ENCODE measurements at regions not wholly inside any gene's neighbourhood (a gene's known extent, or its start where the extent isn't known, plus 50 kb on each side); places are given as distances from the start of the nearest gene placed in this dataset.

DNA sequence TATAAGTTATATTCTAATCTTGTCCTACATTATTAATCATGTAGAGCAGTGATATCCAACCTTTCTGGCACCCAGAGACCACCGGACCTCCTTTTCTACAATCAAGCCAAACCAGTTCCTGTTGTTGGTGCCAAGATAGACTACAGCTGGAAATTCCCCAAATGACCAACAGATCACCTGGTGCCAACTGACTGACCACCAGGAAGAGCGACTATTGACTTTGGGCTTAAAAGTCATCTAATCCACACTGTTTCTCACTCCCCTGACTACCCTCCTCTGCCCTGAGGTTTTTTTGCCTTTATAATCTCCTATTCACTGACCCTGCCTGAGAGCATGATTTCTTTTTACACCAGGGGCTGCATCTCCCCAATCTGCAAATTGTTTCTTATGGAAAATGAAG, 425.2 kb downstream of the TTLL7 start:
- Histone ChIP-seq H3K27ac (replicated peaks; ENCODE audit: low read length) (no peak overlapping the region), H3K4me1 (ENCODE audit: control insufficient read depth in 2 of 2, insufficient read depth in 1 of 2, low read depth in 1 of 2, low read length in 2 of 2) (peaks cover 7 to 14% of the 10 kb centered on the region in 2 donors), H2BK5ac (ENCODE audit: low read length) (no peak overlapping the region), H3K4me2 (ENCODE audit: insufficient read depth, low read length, poor library complexity, severe bottlenecking) (no peak overlapping the region), H3K27me3 (ENCODE audit: control insufficient read depth in 3 of 3, insufficient read depth in 3 of 3, low read depth in 1 of 3, low read length in 3 of 3) (no peaks in the 10 kb centered on the region), H4K8ac (ENCODE audit: low read depth, low read length) (no peak overlapping the region), H2AK5ac (ENCODE audit: low read depth, low read length) (no peak overlapping the region), H2BK120ac (ENCODE audit: low read depth, low read length) (no peak overlapping the region), H2BK12ac (ENCODE audit: low read length) (no peak overlapping the region), H3K14ac (ENCODE audit: low read length) (no peak overlapping the region), H3K23ac (ENCODE audit: low read depth, low read length, poor library complexity) (no peak overlapping the region), H2AFZ (ENCODE audit: low read length) (no peak overlapping the region), H3K9ac (ENCODE audit: low read depth, low read length, poor library complexity) (no peak overlapping the region), H4K91ac (ENCODE audit: low read depth, low read length, poor library complexity) (no peak overlapping the region), H3K36me3 (replicated peaks in 1 of 2; ENCODE audit: control insufficient read depth in 2 of 2, insufficient read depth in 2 of 2, low read length in 2 of 2) (no peaks in the 10 kb centered on the region), H3K4me3 (ENCODE audit: low read length in 2 of 2) (no peak overlapping the region), H3K79me1 (ENCODE audit: low read depth, low read length) (no peaks in the 10 kb centered on the region), H3K18ac (ENCODE audit: low read length) (no peak overlapping the region), H3K4ac (ENCODE audit: low read length) (no peak overlapping the region), H2BK15ac (ENCODE audit: low read length) (no peak overlapping the region), H3K9me3 (replicated peaks in 1 of 2; ENCODE audit: control insufficient read depth in 2 of 2, insufficient read depth in 1 of 2, low read depth in 1 of 2, low read length in 2 of 2) (no peaks in the 10 kb centered on the region)
- WGBS, 2 donors (ENCODE audit: extremely low coverage in 2 of 2, insufficient read length in 2 of 2, insufficient replicate concordance in 1 of 2) = no CpG with 5 or more reads among the region's 2 CpGs
- DNase-seq (ENCODE audit: low spot score) = no peak

DNA sequence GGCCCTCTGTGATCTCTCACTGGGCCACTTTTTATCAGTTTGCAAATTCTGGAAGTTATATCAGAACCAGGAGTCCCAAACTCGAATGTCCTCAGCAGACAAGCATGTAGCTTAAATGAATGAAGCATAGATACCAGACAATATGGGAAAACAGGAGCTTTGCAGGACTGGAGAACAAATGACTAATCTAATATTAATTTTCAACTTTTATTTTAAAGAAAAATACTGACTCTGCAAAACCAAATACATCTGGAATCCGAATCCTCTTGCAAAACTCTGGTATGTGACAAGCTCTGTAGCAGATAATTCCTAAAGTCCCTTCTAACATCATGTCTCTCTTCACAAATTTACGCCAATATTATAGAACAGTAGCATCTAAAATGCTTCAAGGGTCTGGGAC, 427.4 kb downstream of the TTLL7 start:
- H3K4ac ChIP-seq (ENCODE audit: low read length) = no peak overlapping the region
- H3K27ac ChIP-seq (replicated peaks; ENCODE audit: low read length) = no peak overlapping the region
- H3K79me1 ChIP-seq (ENCODE audit: low read depth, low read length) = no peaks in the 10 kb centered on the region
- H3K4me1 ChIP-seq (ENCODE audit: control insufficient read depth in 2 of 2, insufficient read depth in 1 of 2, low read depth in 1 of 2, low read length in 2 of 2) = peaks cover 7 to 14% of the 10 kb centered on the region in 2 donors
- H3K36me3 ChIP-seq (replicated peaks in 1 of 2; ENCODE audit: control insufficient read depth in 2 of 2, insufficient read depth in 2 of 2, low read length in 2 of 2) = no peaks in the 10 kb centered on the region
- H2BK5ac ChIP-seq (ENCODE audit: low read length) = no peak overlapping the region
- H2BK15ac ChIP-seq (ENCODE audit: low read length) = no peak overlapping the region
- no peak overlapping the region for H2BK12ac ChIP-seq (ENCODE audit: low read length)
- H3K4me2 ChIP-seq (ENCODE audit: insufficient read depth, low read length, poor library complexity, severe bottlenecking) = no peak overlapping the region
- no peak overlapping the region for H3K23ac ChIP-seq (ENCODE audit: low read depth, low read length, poor library complexity)
- H4K91ac ChIP-seq (ENCODE audit: low read depth, low read length, poor library complexity) = no peak overlapping the region
- H3K4me3 ChIP-seq (ENCODE audit: low read length in 2 of 2) = no peak overlapping the region
- H4K8ac ChIP-seq (ENCODE audit: low read depth, low read length) = no peak overlapping the region
- H2BK120ac ChIP-seq (ENCODE audit: low read depth, low read length) = no peak overlapping the region
- no peak overlapping the region for H3K14ac ChIP-seq (ENCODE audit: low read length)
- H2AK5ac ChIP-seq (ENCODE audit: low read depth, low read length) = no peak overlapping the region
- no CpG with 5 or more reads among the region's 3 CpGs for WGBS, 2 donors (ENCODE audit: extremely low coverage in 2 of 2, insufficient read length in 2 of 2, insufficient replicate concordance in 1 of 2)
- no peak overlapping the region for H3K9ac ChIP-seq (ENCODE audit: low read depth, low read length, poor library complexity)
- no peak for DNase-seq (ENCODE audit: low spot score)
- H3K27me3 ChIP-seq (ENCODE audit: control insufficient read depth in 3 of 3, insufficient read depth in 3 of 3, low read depth in 1 of 3, low read length in 3 of 3) = no peaks in the 10 kb centered on the region
- no peaks in the 10 kb centered on the region for H3K9me3 ChIP-seq (replicated peaks in 1 of 2; ENCODE audit: control insufficient read depth in 2 of 2, insufficient read depth in 1 of 2, low read depth in 1 of 2, low read length in 2 of 2)
- H2AFZ ChIP-seq (ENCODE audit: low read length) = no peak overlapping the region
- no peak overlapping the region for H3K18ac ChIP-seq (ENCODE audit: low read length)

DNA sequence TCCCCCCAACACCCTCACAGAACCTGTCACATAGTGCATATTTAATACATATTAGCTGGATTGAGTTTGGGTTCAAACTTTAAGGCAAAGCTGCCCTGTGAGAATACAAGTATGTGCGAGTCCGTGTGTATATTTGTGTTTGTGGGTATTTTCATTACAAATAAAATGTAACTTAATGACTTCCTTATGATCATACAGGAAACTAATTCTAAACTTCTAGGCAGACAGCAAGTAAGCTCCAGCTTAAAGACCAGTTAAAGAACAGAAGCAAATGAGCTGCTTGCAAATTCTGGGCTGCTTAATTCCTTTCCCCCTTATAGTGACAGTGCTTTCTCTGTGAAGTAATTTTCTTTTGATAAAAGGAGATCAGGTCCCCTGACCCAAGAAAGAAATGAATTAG, 437.6 kb downstream of the TTLL7 start:
- H3K27me3 ChIP-seq (ENCODE audit: control insufficient read depth in 3 of 3, insufficient read depth in 3 of 3, low read depth in 1 of 3, low read length in 3 of 3) = no peaks in the 10 kb centered on the region
- no peak for DNase-seq (ENCODE audit: low spot score)
- no peak overlapping the region for H3K14ac ChIP-seq (ENCODE audit: low read length)
- no peak overlapping the region for H3K4me2 ChIP-seq (ENCODE audit: insufficient read depth, low read length, poor library complexity, severe bottlenecking)
- H3K9ac ChIP-seq (ENCODE audit: low read depth, low read length, poor library complexity) = no peak overlapping the region
- H2BK15ac ChIP-seq (ENCODE audit: low read length) = no peak overlapping the region
- H4K8ac ChIP-seq (ENCODE audit: low read depth, low read length) = no peak overlapping the region
- no peak overlapping the region for H3K18ac ChIP-seq (ENCODE audit: low read length)
- H3K27ac ChIP-seq (replicated peaks; ENCODE audit: low read length) = no peak overlapping the region
- H3K9me3 ChIP-seq (replicated peaks in 1 of 2; ENCODE audit: control insufficient read depth in 2 of 2, insufficient read depth in 1 of 2, low read depth in 1 of 2, low read length in 2 of 2) = no peaks in the 10 kb centered on the region
- WGBS, 2 donors (ENCODE audit: extremely low coverage in 2 of 2, insufficient read length in 2 of 2, insufficient replicate concordance in 1 of 2) = no CpG with 5 or more reads among the region's 2 CpGs
- H2AK5ac ChIP-seq (ENCODE audit: low read depth, low read length) = no peak overlapping the region
- no peak overlapping the region for H2BK120ac ChIP-seq (ENCODE audit: low read depth, low read length)
- no peaks in the 10 kb centered on the region for H3K36me3 ChIP-seq (replicated peaks in 1 of 2; ENCODE audit: control insufficient read depth in 2 of 2, insufficient read depth in 2 of 2, low read length in 2 of 2)
- H3K4me1 ChIP-seq (ENCODE audit: control insufficient read depth in 2 of 2, insufficient read depth in 1 of 2, low read depth in 1 of 2, low read length in 2 of 2) = peaks cover 4 to 17% of the 10 kb centered on the region in 2 donors
- H3K79me1 ChIP-seq (ENCODE audit: low read depth, low read length) = no peaks in the 10 kb centered on the region
- no peak overlapping the region for H3K4ac ChIP-seq (ENCODE audit: low read length)
- H2BK5ac ChIP-seq (ENCODE audit: low read length) = no peak overlapping the region
- H3K4me3 ChIP-seq (ENCODE audit: low read length in 2 of 2) = no peak overlapping the region
- no peak overlapping the region for H2AFZ ChIP-seq (ENCODE audit: low read length)
- H3K23ac ChIP-seq (ENCODE audit: low read depth, low read length, poor library complexity) = no peak overlapping the region
- no peak overlapping the region for H4K91ac ChIP-seq (ENCODE audit: low read depth, low read length, poor library complexity)
- no peak overlapping the region for H2BK12ac ChIP-seq (ENCODE audit: low read length)

DNA sequence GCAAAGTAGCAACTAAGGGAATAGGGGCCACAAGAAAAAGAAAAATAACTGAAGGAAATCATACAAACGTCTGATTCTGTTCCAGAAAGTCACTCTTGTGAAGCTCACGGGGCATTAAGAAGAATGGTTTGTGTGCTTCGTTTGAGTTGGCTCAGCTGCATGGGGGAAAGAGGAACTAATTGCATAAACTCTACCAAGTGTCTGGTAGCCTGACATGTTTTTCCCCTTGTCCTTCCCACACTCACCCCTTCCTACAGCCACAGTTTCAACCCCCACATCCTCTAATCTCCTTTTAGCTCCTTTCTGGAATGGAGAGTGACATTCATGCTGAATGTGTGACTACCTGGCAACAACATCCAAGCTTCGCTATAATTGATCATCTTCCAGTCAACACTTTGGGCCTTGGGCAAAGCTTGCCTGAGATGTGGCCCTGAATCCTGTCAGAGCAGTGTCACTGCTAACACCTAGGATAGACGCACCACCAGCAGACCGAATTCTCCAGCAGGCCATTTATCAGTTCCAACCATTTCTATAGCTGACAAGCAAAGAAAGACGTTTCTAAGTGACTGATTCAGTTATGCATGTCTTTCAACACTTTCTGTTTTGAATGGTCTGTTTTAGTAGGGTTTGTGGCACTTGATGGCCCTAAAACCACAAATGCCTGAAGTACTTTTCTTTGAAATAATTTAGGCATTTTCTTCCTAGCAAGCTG, 439.6 kb downstream of the TTLL7 start:
- Histone ChIP-seq H2AFZ (ENCODE audit: low read length) (peak overlapping the region; percentile 47), H3K79me1 (ENCODE audit: low read depth, low read length) (no peaks in the 10 kb centered on the region), H2BK120ac (ENCODE audit: low read depth, low read length) (no peak overlapping the region), H3K27ac (replicated peaks; ENCODE audit: low read length) (no peak overlapping the region), H3K23ac (ENCODE audit: low read depth, low read length, poor library complexity) (no peak overlapping the region), H3K36me3 (replicated peaks in 1 of 2; ENCODE audit: control insufficient read depth in 2 of 2, insufficient read depth in 2 of 2, low read length in 2 of 2) (no peaks in the 10 kb centered on the region), H4K8ac (ENCODE audit: low read depth, low read length) (no peak overlapping the region), H3K14ac (ENCODE audit: low read length) (no peak overlapping the region), H4K91ac (ENCODE audit: low read depth, low read length, poor library complexity) (no peak overlapping the region), H3K4ac (ENCODE audit: low read length) (no peak overlapping the region), H2BK12ac (ENCODE audit: low read length) (no peak overlapping the region), H2BK15ac (ENCODE audit: low read length) (no peak overlapping the region), H3K4me2 (ENCODE audit: insufficient read depth, low read length, poor library complexity, severe bottlenecking) (no peak overlapping the region), H2AK5ac (ENCODE audit: low read depth, low read length) (no peak overlapping the region), H3K4me3 (ENCODE audit: low read length in 2 of 2) (no peak overlapping the region), H2BK5ac (ENCODE audit: low read length) (no peak overlapping the region), H3K9ac (ENCODE audit: low read depth, low read length, poor library complexity) (no peak overlapping the region), H3K4me1 (ENCODE audit: control insufficient read depth in 2 of 2, insufficient read depth in 1 of 2, low read depth in 1 of 2, low read length in 2 of 2) (peaks cover 6 to 12% of the 10 kb centered on the region in 2 donors), H3K18ac (ENCODE audit: low read length) (no peak overlapping the region), H3K27me3 (ENCODE audit: control insufficient read depth in 3 of 3, insufficient read depth in 3 of 3, low read depth in 1 of 3, low read length in 3 of 3) (no peaks in the 10 kb centered on the region), H3K9me3 (replicated peaks in 1 of 2; ENCODE audit: control insufficient read depth in 2 of 2, insufficient read depth in 1 of 2, low read depth in 1 of 2, low read length in 2 of 2) (no peaks in the 10 kb centered on the region)
- WGBS, 2 donors (ENCODE audit: extremely low coverage in 2 of 2, insufficient read length in 2 of 2, insufficient replicate concordance in 1 of 2) = no CpG with 5 or more reads among the region's 7 CpGs
- no peak for DNase-seq (ENCODE audit: low spot score)
